GM18909 (cell line): ENCODE measurements at regions not wholly inside any gene's neighbourhood (a gene's known extent, or its start where the extent isn't known, plus 50 kb on each side); places are given as distances from the start of the nearest gene placed in this dataset.
"Not testable (repeated sequence)": the region's sequence is repeated elsewhere in the genome, so short reads cannot be mapped to it uniquely, and the experiment has no call there.

Experiments
- ATAC-seq: cut with Tn5 transposase; IDR thresholded peaks from one replicate; pipeline ENCODE4 v1.9.1; 2021; ENCODE audit warnings: mild to moderate bottlenecking; ENCODE audit not compliant: unreplicated experiment, poor library complexity

- no peak for ATAC-seq
Measured at GRCh38 chrX:63581906-63582305, 203.1 kb downstream of the ARHGEF9 start.

- no peak for ATAC-seq
Measured at GRCh38 chrX:63581398-63581797, 203.6 kb downstream of the ARHGEF9 start.

GRCh38 chrX:63576533-63576932 lies 208.5 kb downstream of the ARHGEF9 start:
- ATAC-seq: no peak

GRCh38 chrX:63575700-63576099 lies 209.3 kb downstream of the ARHGEF9 start:
- not testable (repeated sequence) for ATAC-seq

GRCh38 chrX:63566856-63567255 lies 215.7 kb upstream of the SPIN4 start:
- no peak for ATAC-seq

GRCh38 chrX:63561425-63561824 lies 210.3 kb upstream of the SPIN4 start:
- ATAC-seq: no peak

- ATAC-seq: peak; percentile 99
Measured at GRCh38 chrX:63560601-63561218, 209.6 kb upstream of the SPIN4 start.

- ATAC-seq: no peak
Measured at GRCh38 chrX:63551856-63552255, 200.7 kb upstream of the SPIN4 start.

GRCh38 chrX:63530654-63531053 lies 179.5 kb upstream of the SPIN4 start:
- no peak for ATAC-seq

GRCh38 chrX:63529961-63530360 lies 178.8 kb upstream of the SPIN4 start:
- ATAC-seq: no peak

- ATAC-seq: no peak
Measured at GRCh38 chrX:63526863-63527262, 175.7 kb upstream of the SPIN4 start.

GRCh38 chrX:63525491-63525890 lies 174.4 kb upstream of the SPIN4 start:
- ATAC-seq: peak; percentile 64

GRCh38 chrX:63519368-63519767 lies 168.2 kb upstream of the SPIN4 start:
- ATAC-seq: not testable (repeated sequence)

GRCh38 chrX:63514569-63515080 lies 163.5 kb upstream of the SPIN4 start:
- ATAC-seq: no peak

- ATAC-seq: no peak
Measured at GRCh38 chrX:63513825-63514568, 162.9 kb upstream of the SPIN4 start.

GRCh38 chrX:63511361-63511760 lies 160.2 kb upstream of the SPIN4 start:
- no peak for ATAC-seq

GRCh38 chrX:63508668-63509067 lies 157.5 kb upstream of the SPIN4 start:
- ATAC-seq: no peak

- ATAC-seq: no peak
Measured at GRCh38 chrX:63506320-63506719, 155.2 kb upstream of the SPIN4 start.

GRCh38 chrX:63503541-63503940 lies 152.4 kb upstream of the SPIN4 start:
- ATAC-seq: no peak

GRCh38 chrX:63488546-63489373 lies 137.6 kb upstream of the SPIN4 start:
- no peak for ATAC-seq

- no peak for ATAC-seq
Measured at GRCh38 chrX:63475200-63475599, 124.1 kb upstream of the SPIN4 start.
